T47D (cell line): ENCODE measurements at regions not wholly inside any gene's neighbourhood (a gene's known extent, or its start where the extent isn't known, plus 50 kb on each side); places are given as distances from the start of the nearest gene placed in this dataset.

ENCODE experiments used
- DNase-seq, 2 experiments: peaks; one replicate each; pipeline versions ENCODE4 v3.0.0 to v3.0.0-alpha.2; 2011 to 2012; ENCODE audit warnings: low read depth in 1 of 2, low spot score in 1 of 2
- JUND ChIP-seq: IDR thresholded peaks from 2 replicates; pipeline ENCODE4 v1.6.1; 2012; ENCODE audit warnings: low read depth
- in situ Hi-C: cut with HindIII; loops from 2 replicates; pipeline ENCODE4 v1.10.0; 2016; ENCODE audit warnings: low sequenced_read_pairs, low pct_unique_long_range_greater_than_20kb

- TF ChIP-seq JUND: no peak
- DNase-seq: no peak
- in situ Hi-C loops: no loop called here
Measured at GRCh38 chr9:11045589-11045988, 432.8 kb upstream of the PTPRD start.

- TF ChIP-seq JUND: no peak
- in situ Hi-C loops: no loop called here
- DNase-seq: no peak
Measured at GRCh38 chr9:11063263-11063662, 450.5 kb upstream of the PTPRD start.

GRCh38 chr9:11064909-11065308 is 452.1 kb upstream of the PTPRD start:
- DNase-seq: peak; percentile 7 to 95
- in situ Hi-C loops: no loop called here
- TF ChIP-seq JUND: no peak

- TF ChIP-seq JUND: no peak
- in situ Hi-C loops: no loop called here
- no peak for DNase-seq
Measured at GRCh38 chr9:11072176-11072575, 459.4 kb upstream of the PTPRD start.

- no peak for DNase-seq
- TF ChIP-seq JUND: no peak
- in situ Hi-C loops: no loop called here
Measured at GRCh38 chr9:11086561-11086960, 473.8 kb upstream of the PTPRD start.

GRCh38 chr9:11088821-11089374 is 476.1 kb upstream of the PTPRD start:
- in situ Hi-C loops: no loop called here
- no peak for DNase-seq
- no peak for TF ChIP-seq JUND

GRCh38 chr9:11092974-11093373 is 480.2 kb upstream of the PTPRD start:
- no peak for DNase-seq
- in situ Hi-C loops: no loop called here
- TF ChIP-seq JUND: no peak

GRCh38 chr9:11097020-11097419 is 484.2 kb upstream of the PTPRD start:
- TF ChIP-seq JUND: no peak
- DNase-seq: no peak
- in situ Hi-C loops: no loop called here

GRCh38 chr9:11103525-11103924 is 490.7 kb upstream of the PTPRD start:
- no peak for DNase-seq
- in situ Hi-C loops: no loop called here
- no peak for TF ChIP-seq JUND

- in situ Hi-C loops: no loop called here
- DNase-seq: no peak
- no peak for TF ChIP-seq JUND
Measured at GRCh38 chr9:11107196-11107595, 494.4 kb upstream of the PTPRD start.

GRCh38 chr9:11128156-11128555 is 515.4 kb upstream of the PTPRD start:
- TF ChIP-seq JUND: no peak
- in situ Hi-C loops: no loop called here
- no peak for DNase-seq

- DNase-seq: no peak
- in situ Hi-C loops: no loop called here
- no peak for TF ChIP-seq JUND
Measured at GRCh38 chr9:11135851-11136250, 523.0 kb upstream of the PTPRD start.

- in situ Hi-C loops: no loop called here
- no peak for TF ChIP-seq JUND
Measured at GRCh38 chr9:11141357-11141756, 528.6 kb upstream of the PTPRD start.

GRCh38 chr9:11142965-11143738 is 530.4 kb upstream of the PTPRD start:
- no peak for DNase-seq
- in situ Hi-C loops: no loop called here

More at GRCh38 chr9:11141357-11141756, 528.6 kb upstream of the PTPRD start:
- no peak for DNase-seq

More at GRCh38 chr9:11142965-11143738, 530.4 kb upstream of the PTPRD start:
- no peak for TF ChIP-seq JUND
